ENCODE measurements at regions not wholly inside any gene's neighbourhood (a gene's known extent, or its start where the extent isn't known, plus 50 kb on each side); places are given as distances from the start of the nearest gene placed in this dataset.
"Not testable (repeated sequence)": the region's sequence is repeated elsewhere in the genome, so short reads cannot be mapped to it uniquely, and the experiment has no call there.

DNA sequence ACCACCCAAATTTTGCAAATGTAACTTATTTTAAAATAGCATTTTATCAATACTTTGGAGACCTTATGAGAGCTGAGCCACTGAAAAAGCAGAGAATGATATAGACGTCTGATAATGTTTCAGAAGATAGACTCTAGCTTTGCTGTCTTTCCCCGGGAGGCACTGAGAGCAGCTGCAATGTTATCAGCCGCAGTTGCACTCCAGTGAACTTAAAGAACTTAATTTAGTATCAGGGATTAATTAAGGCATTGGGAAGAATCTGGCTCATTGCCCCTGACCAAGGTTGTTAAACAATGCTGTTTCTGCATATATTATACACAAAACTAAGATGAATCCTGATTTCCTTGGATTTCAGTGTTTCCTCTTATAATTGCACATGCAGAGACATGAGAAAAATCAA, 75.7 kb upstream of the SGCG start:
- H3K9me2 ChIP-seq (replicated peaks; ENCODE audit: low read depth, low read length) = no peaks in the 10 kb centered on the region
- TF ChIP-seq CTCF (conservative IDR thresholded peaks at IDR 0.05; ENCODE audit: low read length) = no peak
- TF ChIP-seq EZH2phosphoT487 (IDR thresholded peaks at IDR 0.05; ENCODE audit: borderline replicate concordance) = no peak
- no peak overlapping the region for H3K4me2 ChIP-seq (ENCODE audit: low read depth, low read length, poor library complexity, severe bottlenecking)
- H3K4me1 ChIP-seq (ENCODE audit: insufficient read depth, low read length, poor library complexity, severe bottlenecking) = no peaks in the 10 kb centered on the region
- no peaks in the 10 kb centered on the region for H3K36me3 ChIP-seq (ENCODE audit: insufficient read depth, low read length)
- H3F3A ChIP-seq (ENCODE audit: low read depth) = no peaks in the 10 kb centered on the region
- no peaks in the 10 kb centered on the region for H4K20me1 ChIP-seq (ENCODE audit: insufficient read depth, low read length, poor library complexity, severe bottlenecking)
- H3K79me2 ChIP-seq (ENCODE audit: insufficient read depth, low read length) = no peaks in the 10 kb centered on the region
- H3K4me3 ChIP-seq (ENCODE audit: low read length, poor library complexity, severe bottlenecking) = no peak overlapping the region
- no peaks in the 10 kb centered on the region for H3K9me3 ChIP-seq (ENCODE audit: insufficient read depth, low read depth, low read length)
- H2AFZ ChIP-seq (ENCODE audit: low read length) = no peak overlapping the region
- H3K9ac ChIP-seq (ENCODE audit: low read depth, low read length, poor library complexity, severe bottlenecking) = no peak overlapping the region
- no peaks in the 10 kb centered on the region for H3K27me3 ChIP-seq (ENCODE audit: insufficient read depth, low read length, poor library complexity, severe bottlenecking)

GRCh38 chr13:23107665-23108064, 73.1 kb upstream of the SGCG start:
- Histone ChIP-seq H4K20me1 (ENCODE audit: insufficient read depth, low read length, poor library complexity, severe bottlenecking) (no peaks in the 10 kb centered on the region), H3K4me1 (ENCODE audit: insufficient read depth, low read length, poor library complexity, severe bottlenecking) (no peaks in the 10 kb centered on the region), H3K79me2 (ENCODE audit: insufficient read depth, low read length) (no peaks in the 10 kb centered on the region), H3F3A (ENCODE audit: low read depth) (no peaks in the 10 kb centered on the region), H2AFZ (ENCODE audit: low read length) (no peak overlapping the region), H3K27me3 (ENCODE audit: insufficient read depth, low read length, poor library complexity, severe bottlenecking) (no peaks in the 10 kb centered on the region), H3K9me3 (ENCODE audit: insufficient read depth, low read depth, low read length) (no peaks in the 10 kb centered on the region), H3K9me2 (replicated peaks; ENCODE audit: low read depth, low read length) (no peaks in the 10 kb centered on the region), H3K9ac (ENCODE audit: low read depth, low read length, poor library complexity, severe bottlenecking) (no peak overlapping the region), H3K4me3 (ENCODE audit: low read length, poor library complexity, severe bottlenecking) (no peak overlapping the region), H3K36me3 (ENCODE audit: insufficient read depth, low read length) (no peaks in the 10 kb centered on the region), H3K4me2 (ENCODE audit: low read depth, low read length, poor library complexity, severe bottlenecking) (no peak overlapping the region)
- TF ChIP-seq EZH2phosphoT487 (IDR thresholded peaks at IDR 0.05; ENCODE audit: borderline replicate concordance) (no peak), CTCF (conservative IDR thresholded peaks at IDR 0.05; ENCODE audit: low read length) (no peak)

- H3K9me3 ChIP-seq (ENCODE audit: insufficient read depth, low read depth, low read length) = no peaks in the 10 kb centered on the region
- no peak overlapping the region for H3K4me3 ChIP-seq (ENCODE audit: low read length, poor library complexity, severe bottlenecking)
- H4K20me1 ChIP-seq (ENCODE audit: insufficient read depth, low read length, poor library complexity, severe bottlenecking) = no peaks in the 10 kb centered on the region
- H3K4me1 ChIP-seq (ENCODE audit: insufficient read depth, low read length, poor library complexity, severe bottlenecking) = no peaks in the 10 kb centered on the region
- H2AFZ ChIP-seq (ENCODE audit: low read length) = no peak overlapping the region
- no peaks in the 10 kb centered on the region for H3K36me3 ChIP-seq (ENCODE audit: insufficient read depth, low read length)
- H3K27me3 ChIP-seq (ENCODE audit: insufficient read depth, low read length, poor library complexity, severe bottlenecking) = no peaks in the 10 kb centered on the region
- H3K4me2 ChIP-seq (ENCODE audit: low read depth, low read length, poor library complexity, severe bottlenecking) = no peak overlapping the region
- H3K9me2 ChIP-seq (replicated peaks; ENCODE audit: low read depth, low read length) = no peaks in the 10 kb centered on the region; the same call in 1 of the 2 replicates
- H3K79me2 ChIP-seq (ENCODE audit: insufficient read depth, low read length) = no peaks in the 10 kb centered on the region
- no peak overlapping the region for H3K9ac ChIP-seq (ENCODE audit: low read depth, low read length, poor library complexity, severe bottlenecking)
- no peaks in the 10 kb centered on the region for H3F3A ChIP-seq (ENCODE audit: low read depth)
- TF ChIP-seq EZH2phosphoT487 (IDR thresholded peaks at IDR 0.05; ENCODE audit: borderline replicate concordance) = no peak
- no peak for TF ChIP-seq CTCF (conservative IDR thresholded peaks at IDR 0.05; ENCODE audit: low read length)
Observed at GRCh38 chr13:23119131-23119530, 61.6 kb upstream of the SGCG start.

DNA sequence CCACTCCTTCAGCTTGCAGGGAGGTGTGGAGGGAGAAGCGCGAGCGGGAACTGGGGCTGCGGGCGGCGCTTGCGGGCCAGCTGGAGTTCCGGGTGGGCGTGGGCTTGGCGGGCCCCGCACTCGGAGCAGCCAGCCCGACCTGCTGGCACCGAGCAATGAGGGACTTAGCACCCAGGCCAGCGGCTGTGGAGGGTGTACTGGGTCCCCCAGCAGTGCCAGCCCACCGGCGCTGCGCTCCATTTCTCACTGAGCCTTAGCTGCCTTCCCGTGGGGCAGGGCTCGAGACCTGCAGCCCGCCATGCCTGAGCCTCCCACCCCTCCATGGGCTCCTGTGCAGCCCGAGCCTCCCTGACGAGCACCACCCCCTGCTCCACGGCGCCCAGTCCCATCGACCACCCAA, 53.2 kb upstream of the SGCG start:
- H3K79me2 ChIP-seq (ENCODE audit: insufficient read depth, low read length); H3K9me3 ChIP-seq (ENCODE audit: insufficient read depth, low read depth, low read length); H3F3A ChIP-seq (ENCODE audit: low read depth); H3K9me2 ChIP-seq (replicated peaks; ENCODE audit: low read depth, low read length); H3K36me3 ChIP-seq (ENCODE audit: insufficient read depth, low read length); H2AFZ ChIP-seq (ENCODE audit: low read length); H3K27me3 ChIP-seq (ENCODE audit: insufficient read depth, low read length, poor library complexity, severe bottlenecking); H3K4me3 ChIP-seq (ENCODE audit: low read length, poor library complexity, severe bottlenecking); H3K4me1 ChIP-seq (ENCODE audit: insufficient read depth, low read length, poor library complexity, severe bottlenecking); H3K4me2 ChIP-seq (ENCODE audit: low read depth, low read length, poor library complexity, severe bottlenecking); H4K20me1 ChIP-seq (ENCODE audit: insufficient read depth, low read length, poor library complexity, severe bottlenecking); H3K9ac ChIP-seq (ENCODE audit: low read depth, low read length, poor library complexity, severe bottlenecking): not testable (repeated sequence)
